GM12878 (cell line): ENCODE measurements at regions not wholly inside any gene's neighbourhood (a gene's known extent, or its start where the extent isn't known, plus 50 kb on each side); places are given as distances from the start of the nearest gene placed in this dataset.

Experiments used
- ATAC-seq: fragments of 200-7000 bp; cut with Tn5 transposase; 3 replicates; pipeline ENCODE4 v1.9.1; 2020; ENCODE audit warnings: mild to moderate bottlenecking, moderate library complexity
- BruUV-seq: library from RNA; stranded (reverse); fragments of 400-500 nt; replicated peaks from 2 replicates; lab custom pipeline; 2021; lab: Mats Ljungman, UMichigan
- CTCF ChIA-PET: fragments of 300-600 bp; sonication (Branson Sonifier 250); formaldehyde crosslinking; extraction: SDS; loops from one replicate; lab custom pipeline; 2021; ENCODE audit warnings: inconsistent platforms; lab: Yijun Ruan, JAX
- POLR2A ChIA-PET: fragments of 350-600 bp; formaldehyde crosslinking; extraction: SDS; loops from one replicate; lab custom pipeline; 2021; ENCODE audit warnings: inconsistent platforms; lab: Charles Lee
- RAD21 ChIA-PET: fragments of 300-600 bp; sonication (Branson Sonifier 250); formaldehyde crosslinking; loops from one replicate; lab custom pipeline; 2023; ENCODE audit warnings: antibody characterized with exemption; ENCODE audit not compliant: unreplicated experiment; lab: Charles Lee
- SMC1A ChIA-PET: fragments of 300-600 bp; sonication (Branson Sonifier 250); formaldehyde crosslinking; loops from one replicate; lab custom pipeline; 2023; ENCODE audit not compliant: unreplicated experiment, uncharacterized antibody; lab: Charles Lee
- DNase-seq: peaks from one replicate; pipeline ENCODE4 v3.0.0-alpha.2; 2011; ENCODE audit warnings: low read depth, low spot score
- FAIRE-seq: peaks from 3 replicates; lab custom pipeline; 2011; peaks lifted over from hg19 to GRCh38; lab: Jason Lieb, UNC
- H2AFZ ChIP-seq: 2 replicates; pipeline ENCODE4 v1.6.0; 2011; ENCODE audit warnings: low read depth, low read length, control low read depth; ENCODE audit not compliant: control insufficient read depth
- H3K27ac ChIP-seq: 2 replicates; pipeline ENCODE4 v1.5.1; 2011; ENCODE audit warnings: control low read depth; ENCODE audit not compliant: control insufficient read depth, insufficient read depth
- H3K27me3 ChIP-seq, 2 experiments: replicated peaks in 1 of 2; 2 replicates each; pipeline versions ENCODE4 v1.6.0 to v1.6.1; 2011; ENCODE audit warnings: low read length in 1 of 2; ENCODE audit not compliant: control insufficient read depth in 2 of 2, insufficient read depth in 2 of 2
- H3K36me3 ChIP-seq, 2 experiments: 2 replicates each; pipeline ENCODE4 v1.5.1; 2011; ENCODE audit warnings: low read length in 1 of 2; ENCODE audit not compliant: control insufficient read depth in 2 of 2, insufficient read depth in 2 of 2
- H3K4me1 ChIP-seq: 2 replicates; pipeline ENCODE4 v1.6.1; 2011; ENCODE audit warnings: mild to moderate bottlenecking, low read length, moderate library complexity, mixed read lengths; ENCODE audit not compliant: control insufficient read depth, insufficient read depth
- H3K4me2 ChIP-seq: 2 replicates; pipeline ENCODE4 v1.6.0; 2011; ENCODE audit warnings: control low read depth; ENCODE audit not compliant: control insufficient read depth, insufficient read depth
- H3K4me3 ChIP-seq: fragments of 200-600 bp; sonication (generic); 2 replicates; pipeline ENCODE4 v1.5.1; 2016
- H3K79me2 ChIP-seq: 2 replicates; pipeline ENCODE4 v1.6.0; 2011; ENCODE audit warnings: low read length; ENCODE audit not compliant: control insufficient read depth, insufficient read depth
- H3K9ac ChIP-seq: 2 replicates; pipeline ENCODE4 v1.8.0; 2011; ENCODE audit warnings: low read length, control low read depth, mixed read lengths; ENCODE audit not compliant: control insufficient read depth, insufficient read depth
- H3K9me3 ChIP-seq: replicated peaks from 3 replicates; pipeline ENCODE4 v1.5.1; 2011; ENCODE audit warnings: mild to moderate bottlenecking, low read length; ENCODE audit not compliant: control insufficient read depth, insufficient read depth
- H4K20me1 ChIP-seq: 2 replicates; pipeline ENCODE4 v1.6.0; 2011; ENCODE audit not compliant: control insufficient read depth, insufficient read depth
- ASH2L ChIP-seq: fragments of 300-600, 200-600 bp; sonication (generic); IDR thresholded peaks from 2 replicates; pipeline ENCODE4 v1.6.1; 2017; ENCODE audit warnings: low read depth, mild to moderate bottlenecking, borderline replicate concordance
- CTCF ChIP-seq, 3 experiments: IDR thresholded peaks in 2 of 3; conservative IDR thresholded peaks in 1 of 3; 2 replicates each; pipeline ENCODE4 v1.5.1; 2011; ENCODE audit warnings: low read depth in 3 of 3, low read length in 3 of 3, mild to moderate bottlenecking in 3 of 3, control low read depth in 2 of 3, moderate library complexity in 2 of 3, inconsistent platforms in 1 of 3, mixed read lengths in 1 of 3; ENCODE audit not compliant: control insufficient read depth in 2 of 3, insufficient read depth in 1 of 3; ENCODE audit errors: extremely low read depth in 1 of 3
- HSF1 ChIP-seq: fragments of 150-350 bp; IDR thresholded peaks from 2 replicates; pipeline ENCODE4 v1.6.1; 2014; ENCODE audit warnings: mild to moderate bottlenecking, low read depth, low read length
- KDM1A ChIP-seq: fragments of 200-600 bp; sonication (generic); IDR thresholded peaks from 2 replicates; pipeline ENCODE4 v1.6.1; 2016; ENCODE audit warnings: borderline replicate concordance
- MTA2 ChIP-seq: fragments of 450-650 bp; IDR thresholded peaks from 2 replicates; pipeline ENCODE4 v1.6.1; 2016; ENCODE audit warnings: low read depth, mild to moderate bottlenecking, moderate library complexity
- PML ChIP-seq: IDR thresholded peaks from 2 replicates; pipeline ENCODE4 v1.6.1; 2012; ENCODE audit warnings: low read length, inconsistent platforms
- YY1 ChIP-seq: IDR thresholded peaks from 2 replicates; pipeline ENCODE4 v1.6.1; 2011; ENCODE audit warnings: low read depth, mild to moderate bottlenecking, low read length
- WGBS: methylation state at CpG from one replicate; pipeline ENCODE4 v1.1.6; 2016; ENCODE audit warnings: low lambda C conversion rate; ENCODE audit not compliant: insufficient replicate concordance, insufficient coverage; ENCODE audit errors: missing lambda C conversion rate; 5-methylcytosine and 5-hydroxymethylcytosine counted together
- in situ Hi-C: fragments of 300-500 bp; cut with MboI; formaldehyde crosslinking; loops from 9 replicates; pipeline ENCODE4 v1.14.3; 2018; ENCODE audit warnings: mixed read lengths
- intact Hi-C: fragments of 100-400 bp; cut with micrococcal nuclease; formaldehyde crosslinking; loops from one replicate; pipeline ENCODE4 v1.14.2; 2022; ENCODE audit not compliant: unreplicated experiment

- in situ Hi-C loops, result no loop called here
- H3K4me2 ChIP-seq, result no peak overlapping the region
- 14% methylated on average over 3 of the region's 3 CpGs for WGBS
- no peaks in the 10 kb centered on the region for H3K36me3 ChIP-seq
- H4K20me1 ChIP-seq, result no peaks in the 10 kb centered on the region
- no peak for DNase-seq
- no peaks in the 10 kb centered on the region for H3K27me3 ChIP-seq
- no peak for ATAC-seq
- ChIA-PET SMC1A (no interaction called here), CTCF (no interaction called here), RAD21 (no interaction called here), POLR2A (no interaction called here)
- no peak for FAIRE-seq
- no peak for TF ChIP-seq CTCF (IDR thresholded peaks at IDR 0.05 in 2 of 3, conservative IDR thresholded peaks at IDR 0.05 in 1 of 3; ENCODE audit: control insufficient read depth in 2 of 3, extremely low read depth in 1 of 3, insufficient read depth in 1 of 3, low read depth in 3 of 3, low read length in 3 of 3)
- TF ChIP-seq YY1, result no peak
- no peak for TF ChIP-seq KDM1A
- TF ChIP-seq ASH2L, result no peak
- TF ChIP-seq PML, result no peak
- TF ChIP-seq HSF1, result no peak
- TF ChIP-seq MTA2, result no peak
- no TSS peak for BruUV-seq
- H3K4me1 ChIP-seq, result no peaks in the 10 kb centered on the region
- no peak overlapping the region for H3K9ac ChIP-seq
- no peaks in the 10 kb centered on the region for H3K79me2 ChIP-seq
- H3K27ac ChIP-seq, result no peak overlapping the region
- no peak overlapping the region for H3K4me3 ChIP-seq
- no peaks in the 10 kb centered on the region for H3K9me3 ChIP-seq
- intact Hi-C loops, result no loop called here
- no peak overlapping the region for H2AFZ ChIP-seq
Observed at GRCh38 chr3:117746066-117746465, 1036.5 kb downstream of the TUSC7 start.
